GM23338 (cell line): ENCODE measurements at regions not wholly inside any gene's neighbourhood (a gene's known extent, or its start where the extent isn't known, plus 50 kb on each side); places are given as distances from the start of the nearest gene placed in this dataset.

Experiments
- ATAC-seq: fragments of 200-7000 bp; cut with Tn5 transposase; 3 replicates; pipeline ENCODE4 v1.9.1; 2020
- DNase-seq: peaks from one replicate; pipeline ENCODE4 v3.0.0-alpha.2; 2015; ENCODE audit warnings: low spot score
- H2AFZ ChIP-seq: fragments of 200-600 bp; sonication (generic); 2 replicates; pipeline ENCODE4 v1.8.0; 2016; ENCODE audit warnings: antibody characterized with exemption, mild to moderate bottlenecking, moderate library complexity
- H3F3A ChIP-seq: fragments of 200-600 bp; sonication (generic); replicated peaks from 2 replicates; pipeline ENCODE4 v1.8.0; 2017; ENCODE audit warnings: antibody characterized with exemption, mixed run types, low read depth
- H3K27ac ChIP-seq: fragments of 200-600 bp; sonication (generic); 2 replicates; pipeline ENCODE4 v1.6.1; 2016; ENCODE audit warnings: low read depth
- H3K27me3 ChIP-seq: fragments of 200-600 bp; sonication (generic); 2 replicates; pipeline ENCODE4 v1.8.0; 2016; ENCODE audit warnings: mild to moderate bottlenecking, mixed run types, moderate library complexity; ENCODE audit not compliant: insufficient read depth
- H3K36me3 ChIP-seq: fragments of 200-600 bp; sonication (generic); 2 replicates; pipeline ENCODE4 v1.8.0; 2016; ENCODE audit warnings: mild to moderate bottlenecking; ENCODE audit not compliant: insufficient read depth
- H3K4me1 ChIP-seq: fragments of 200-600 bp; sonication (generic); 2 replicates; pipeline ENCODE4 v1.8.0; 2016; ENCODE audit warnings: mild to moderate bottlenecking, moderate library complexity; ENCODE audit not compliant: insufficient read depth
- H3K4me2 ChIP-seq: fragments of 200-600 bp; sonication (generic); 2 replicates; pipeline ENCODE4 v1.7.1; 2017; ENCODE audit warnings: mixed run types
- H3K4me3 ChIP-seq: fragments of 200-600 bp; sonication (generic); 2 replicates; pipeline ENCODE4 v1.6.1; 2016; ENCODE audit warnings: mixed run types
- H3K79me2 ChIP-seq: fragments of 200-600 bp; sonication (generic); replicated peaks from 2 replicates; pipeline ENCODE4 v1.8.0; 2017; ENCODE audit warnings: mild to moderate bottlenecking; ENCODE audit not compliant: insufficient read depth
- H3K9me2 ChIP-seq: fragments of 200-600 bp; sonication (generic); 2 replicates; pipeline ENCODE4 v1.8.0; 2017; ENCODE audit not compliant: insufficient read depth
- H4K20me1 ChIP-seq: fragments of 200-600 bp; sonication (generic); replicated peaks from 2 replicates; pipeline ENCODE4 v1.8.0; 2017; ENCODE audit warnings: mild to moderate bottlenecking; ENCODE audit not compliant: insufficient read depth
- H3K27ac Mint-ChIP-seq: 2 replicates; pipeline ENCODE4 v1.8.0; 2020; ENCODE audit warnings: inconsistent platforms, mild to moderate bottlenecking, moderate library complexity, mixed read lengths
- H3K27me3 Mint-ChIP-seq: 3 replicates; pipeline ENCODE4 v1.8.0; 2022; ENCODE audit warnings: low read depth, mild to moderate bottlenecking, moderate library complexity, mixed read lengths, inconsistent platforms; ENCODE audit not compliant: insufficient read depth, poor library complexity
- H3K36me3 Mint-ChIP-seq: 3 replicates; pipeline ENCODE4 v1.8.0; 2021; ENCODE audit warnings: low read depth, mild to moderate bottlenecking, inconsistent platforms, moderate library complexity, mixed read lengths
- H3K4me1 Mint-ChIP-seq: 3 replicates; pipeline ENCODE4 v1.8.0; 2020; ENCODE audit warnings: mild to moderate bottlenecking, inconsistent platforms, mixed read lengths
- H3K4me3 Mint-ChIP-seq: 3 replicates; pipeline ENCODE4 v1.8.0; 2021; ENCODE audit warnings: moderate library complexity, mild to moderate bottlenecking, inconsistent platforms, mixed read lengths
- H3K9me3 Mint-ChIP-seq: 3 replicates; pipeline ENCODE4 v1.8.0; 2020; ENCODE audit warnings: moderate library complexity, mild to moderate bottlenecking, inconsistent platforms, mixed read lengths
- CREB1 ChIP-seq: fragments of 250-450 bp; sonication (Bioruptor Pico); IDR thresholded peaks from 2 replicates; pipeline ENCODE4 v1.5.0; 2020; ENCODE audit warnings: low read depth, mild to moderate bottlenecking, moderate library complexity
- ETS1 ChIP-seq: IDR thresholded peaks from 2 replicates; pipeline ENCODE4 v1.6.1; 2016; ENCODE audit warnings: antibody characterized with exemption
- EZH2 ChIP-seq: fragments of 200-600 bp; sonication (generic); IDR thresholded peaks from one replicate; pipeline ENCODE4 v1.8.0; 2017; ENCODE audit warnings: antibody characterized with exemption, mild to moderate bottlenecking, low read depth; ENCODE audit not compliant: unreplicated experiment
- EZH2phosphoT487 ChIP-seq: fragments of 200-600 bp; sonication (generic); IDR thresholded peaks from one replicate; pipeline ENCODE4 v1.8.1; 2018; ENCODE audit warnings: antibody characterized with exemption; ENCODE audit not compliant: unreplicated experiment
- JUNB ChIP-seq: IDR thresholded peaks from one replicate; pipeline ENCODE4 v1.6.1; 2016; ENCODE audit warnings: antibody characterized with exemption; ENCODE audit not compliant: unreplicated experiment
- NANOG ChIP-seq: IDR thresholded peaks from 2 replicates; pipeline ENCODE4 v1.6.1; 2016; ENCODE audit warnings: antibody characterized with exemption, borderline replicate concordance
- STAT1 ChIP-seq: IDR thresholded peaks from one replicate; pipeline ENCODE4 v1.6.1; 2016; ENCODE audit warnings: antibody characterized with exemption; ENCODE audit not compliant: unreplicated experiment
- ZNF114 ChIP-seq: fragments of 250-450 bp; sonication (Bioruptor Pico); IDR thresholded peaks from 2 replicates; pipeline ENCODE4 v1.5.0; 2020; ENCODE audit warnings: mild to moderate bottlenecking, moderate library complexity
- ZNF331 ChIP-seq: fragments of 250-450 bp; sonication (Bioruptor Pico); IDR thresholded peaks from 2 replicates; pipeline ENCODE4 v1.5.0; 2020; ENCODE audit warnings: low read depth, mild to moderate bottlenecking, moderate library complexity
- TF ChIP-seq, protein P1 (sequence below): IDR thresholded peaks from one replicate; pipeline ENCODE4 v1.6.1; 2018; ENCODE audit warnings: antibody characterized with exemption; ENCODE audit not compliant: unreplicated experiment
- TF ChIP-seq, protein P2 (sequence below), 2 experiments: fragments of 200-600 bp in 1 of 2; sonication (generic) in 1 of 2; conservative IDR thresholded peaks; 2 replicates each; pipeline versions ENCODE4 v1.5.1 to v1.6.1; 2016 to 2017; ENCODE audit warnings: antibody characterized with exemption in 2 of 2, low read depth in 2 of 2, mild to moderate bottlenecking in 2 of 2, moderate library complexity in 1 of 2

DNA sequence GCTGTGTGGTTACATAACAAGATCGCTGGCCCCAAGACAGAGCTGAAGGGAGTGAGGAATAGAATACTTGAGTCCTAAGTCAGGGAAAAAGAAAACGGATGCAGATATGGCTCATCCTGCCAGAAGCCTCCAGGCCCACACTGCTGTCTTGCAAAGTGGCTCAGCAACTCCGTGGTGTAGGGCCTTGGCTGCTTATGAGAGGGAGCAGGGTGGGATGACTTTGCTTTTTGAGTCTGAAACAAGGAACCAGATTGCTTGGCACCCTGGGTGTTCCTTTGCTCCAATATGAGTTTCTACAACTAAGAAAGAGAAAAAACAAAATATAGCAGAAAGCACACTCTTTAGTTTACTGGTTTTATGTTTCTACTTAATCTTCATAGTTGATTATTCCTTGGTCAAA is 193.8 kb upstream of the WDR11 start (continued):
- TF ChIP-seq, protein P1, sequence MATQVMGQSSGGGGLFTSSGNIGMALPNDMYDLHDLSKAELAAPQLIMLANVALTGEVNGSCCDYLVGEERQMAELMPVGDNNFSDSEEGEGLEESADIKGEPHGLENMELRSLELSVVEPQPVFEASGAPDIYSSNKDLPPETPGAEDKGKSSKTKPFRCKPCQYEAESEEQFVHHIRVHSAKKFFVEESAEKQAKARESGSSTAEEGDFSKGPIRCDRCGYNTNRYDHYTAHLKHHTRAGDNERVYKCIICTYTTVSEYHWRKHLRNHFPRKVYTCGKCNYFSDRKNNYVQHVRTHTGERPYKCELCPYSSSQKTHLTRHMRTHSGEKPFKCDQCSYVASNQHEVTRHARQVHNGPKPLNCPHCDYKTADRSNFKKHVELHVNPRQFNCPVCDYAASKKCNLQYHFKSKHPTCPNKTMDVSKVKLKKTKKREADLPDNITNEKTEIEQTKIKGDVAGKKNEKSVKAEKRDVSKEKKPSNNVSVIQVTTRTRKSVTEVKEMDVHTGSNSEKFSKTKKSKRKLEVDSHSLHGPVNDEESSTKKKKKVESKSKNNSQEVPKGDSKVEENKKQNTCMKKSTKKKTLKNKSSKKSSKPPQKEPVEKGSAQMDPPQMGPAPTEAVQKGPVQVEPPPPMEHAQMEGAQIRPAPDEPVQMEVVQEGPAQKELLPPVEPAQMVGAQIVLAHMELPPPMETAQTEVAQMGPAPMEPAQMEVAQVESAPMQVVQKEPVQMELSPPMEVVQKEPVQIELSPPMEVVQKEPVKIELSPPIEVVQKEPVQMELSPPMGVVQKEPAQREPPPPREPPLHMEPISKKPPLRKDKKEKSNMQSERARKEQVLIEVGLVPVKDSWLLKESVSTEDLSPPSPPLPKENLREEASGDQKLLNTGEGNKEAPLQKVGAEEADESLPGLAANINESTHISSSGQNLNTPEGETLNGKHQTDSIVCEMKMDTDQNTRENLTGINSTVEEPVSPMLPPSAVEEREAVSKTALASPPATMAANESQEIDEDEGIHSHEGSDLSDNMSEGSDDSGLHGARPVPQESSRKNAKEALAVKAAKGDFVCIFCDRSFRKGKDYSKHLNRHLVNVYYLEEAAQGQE: no peak
- no peak for TF ChIP-seq JUNB
- no peak for TF ChIP-seq EZH2
- no peak for TF ChIP-seq STAT1
- no peak for TF ChIP-seq NANOG
- TF ChIP-seq ETS1: no peak

GRCh38 chr10:120658943-120659885 is 191.9 kb upstream of the WDR11 start:
- DNase-seq (no peak), ATAC-seq (no peak)
- TF ChIP-seq, protein P1: no peak
- TF ChIP-seq EZH2 (no peak), STAT1 (no peak), ZNF331 (CRISPR knock-in tag) (no peak), JUNB (no peak), CREB1 (CRISPR knock-in tag) (no peak), EZH2phosphoT487 (no peak), NANOG (no peak), ZNF114 (CRISPR knock-in tag) (no peak)
- TF ChIP-seq, protein P2, sequence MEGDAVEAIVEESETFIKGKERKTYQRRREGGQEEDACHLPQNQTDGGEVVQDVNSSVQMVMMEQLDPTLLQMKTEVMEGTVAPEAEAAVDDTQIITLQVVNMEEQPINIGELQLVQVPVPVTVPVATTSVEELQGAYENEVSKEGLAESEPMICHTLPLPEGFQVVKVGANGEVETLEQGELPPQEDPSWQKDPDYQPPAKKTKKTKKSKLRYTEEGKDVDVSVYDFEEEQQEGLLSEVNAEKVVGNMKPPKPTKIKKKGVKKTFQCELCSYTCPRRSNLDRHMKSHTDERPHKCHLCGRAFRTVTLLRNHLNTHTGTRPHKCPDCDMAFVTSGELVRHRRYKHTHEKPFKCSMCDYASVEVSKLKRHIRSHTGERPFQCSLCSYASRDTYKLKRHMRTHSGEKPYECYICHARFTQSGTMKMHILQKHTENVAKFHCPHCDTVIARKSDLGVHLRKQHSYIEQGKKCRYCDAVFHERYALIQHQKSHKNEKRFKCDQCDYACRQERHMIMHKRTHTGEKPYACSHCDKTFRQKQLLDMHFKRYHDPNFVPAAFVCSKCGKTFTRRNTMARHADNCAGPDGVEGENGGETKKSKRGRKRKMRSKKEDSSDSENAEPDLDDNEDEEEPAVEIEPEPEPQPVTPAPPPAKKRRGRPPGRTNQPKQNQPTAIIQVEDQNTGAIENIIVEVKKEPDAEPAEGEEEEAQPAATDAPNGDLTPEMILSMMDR (conservative IDR thresholded peaks at IDR 0.05; ENCODE audit: low read depth in 2 of 2): no peak
- Mint-ChIP-seq H3K4me1 (no peaks in the 10 kb centered on the region), H3K4me3 (no peak overlapping the region), H3K27me3 (peaks cover 2% of the 10 kb centered on the region), H3K27ac (no peak overlapping the region), H3K9me3 (no peaks in the 10 kb centered on the region), H3K36me3 (no peaks in the 10 kb centered on the region)
- no peaks in the 10 kb centered on the region for H4K20me1 ChIP-seq
- no peak overlapping the region for H3K4me3 ChIP-seq
- H3K27ac ChIP-seq: no peak overlapping the region
- peaks cover 5% of the 10 kb centered on the region; the same call in 1 of the 2 replicates for H3K9me2 ChIP-seq
- H2AFZ ChIP-seq: no peak overlapping the region
- H3K4me1 ChIP-seq: no peaks in the 10 kb centered on the region
- H3K36me3 ChIP-seq: no peaks in the 10 kb centered on the region
- no peaks in the 10 kb centered on the region for H3F3A ChIP-seq
- H3K4me2 ChIP-seq: no peak overlapping the region
- H3K27me3 ChIP-seq: no peaks in the 10 kb centered on the region
- H3K79me2 ChIP-seq: no peaks in the 10 kb centered on the region
